ENCODE measurements at regions not wholly inside any gene's neighbourhood (a gene's known extent, or its start where the extent isn't known, plus 50 kb on each side); places are given as distances from the start of the nearest gene placed in this dataset.

GRCh38 chr1:10909697-10910680, 102.5 kb upstream of the TARDBP start:
- peak; percentile 84 for TF ChIP-seq CTCF (conservative IDR thresholded peaks at IDR 0.05)
- Histone ChIP-seq H3K4me3 (ENCODE audit: low read length) (no peak overlapping the region), H3K9ac (ENCODE audit: extremely low read depth, low read length, poor library complexity, severe bottlenecking) (no peak overlapping the region), H3K9me3 (ENCODE audit: control insufficient read depth, low read length) (no peaks in the 10 kb centered on the region), H3K27ac (ENCODE audit: low read depth, low read length) (no peak overlapping the region), H3K27me3 (ENCODE audit: control insufficient read depth, insufficient read depth, low read length, poor library complexity, severe bottlenecking) (no peaks in the 10 kb centered on the region), H3K36me3 (ENCODE audit: control insufficient read depth, insufficient read depth, low read length) (no peaks in the 10 kb centered on the region), H3K4me1 (ENCODE audit: control insufficient read depth, insufficient read depth, low read length) (no peaks in the 10 kb centered on the region)
- no peaks in the 10 kb centered on the region for H3K9me3 Mint-ChIP-seq
- H3K27ac Mint-ChIP-seq: no peak overlapping the region
- peak; percentile 92 for DNase-seq
- 59 to 60% methylated on average over 12 to 22 of the region's 22 CpGs for whole genome bisulfite sequencing, 2 experiments (ENCODE audit: insufficient coverage in 1 of 2, insufficient read length in 1 of 2)
- no peak overlapping the region for H3K4me3 Mint-ChIP-seq
- no peaks in the 10 kb centered on the region for H3K36me3 Mint-ChIP-seq (ENCODE audit: low read depth)
- H3K27me3 Mint-ChIP-seq (ENCODE audit: insufficient read depth): no peaks in the 10 kb centered on the region
- H3K4me1 Mint-ChIP-seq: peaks cover 14% of the 10 kb centered on the region

GRCh38 chr1:10910681-10911489, 101.6 kb upstream of the TARDBP start:
- no peak overlapping the region for H3K4me3 ChIP-seq (ENCODE audit: low read length)
- Mint-ChIP-seq H3K4me3 (no peak overlapping the region), H3K27ac (no peak overlapping the region), H3K36me3 (ENCODE audit: low read depth) (no peaks in the 10 kb centered on the region), H3K9me3 (no peaks in the 10 kb centered on the region), H3K27me3 (ENCODE audit: insufficient read depth) (no peaks in the 10 kb centered on the region), H3K4me1 (peaks cover 14% of the 10 kb centered on the region)
- H3K4me1 ChIP-seq (ENCODE audit: control insufficient read depth, insufficient read depth, low read length): no peaks in the 10 kb centered on the region
- no peaks in the 10 kb centered on the region for H3K36me3 ChIP-seq (ENCODE audit: control insufficient read depth, insufficient read depth, low read length)
- DNase-seq: no peak
- H3K27me3 ChIP-seq (ENCODE audit: control insufficient read depth, insufficient read depth, low read length, poor library complexity, severe bottlenecking): no peaks in the 10 kb centered on the region
- no peaks in the 10 kb centered on the region for H3K9me3 ChIP-seq (ENCODE audit: control insufficient read depth, low read length)
- TF ChIP-seq CTCF (conservative IDR thresholded peaks at IDR 0.05): no peak
- H3K27ac ChIP-seq (ENCODE audit: low read depth, low read length): no peak overlapping the region
- H3K9ac ChIP-seq (ENCODE audit: extremely low read depth, low read length, poor library complexity, severe bottlenecking): no peak overlapping the region
- WGBS, 2 experiments (ENCODE audit: insufficient coverage in 1 of 2, insufficient read length in 1 of 2): 91 to 96% methylated on average over 10 to 13 of the region's 13 CpGs

GRCh38 chr1:10911490-10912166, 100.8 kb upstream of the TARDBP start:
- Histone ChIP-seq H3K9me3 (ENCODE audit: control insufficient read depth, low read length) (no peaks in the 10 kb centered on the region), H3K4me3 (ENCODE audit: low read length) (no peak overlapping the region), H3K27me3 (ENCODE audit: control insufficient read depth, insufficient read depth, low read length, poor library complexity, severe bottlenecking) (no peaks in the 10 kb centered on the region), H3K36me3 (ENCODE audit: control insufficient read depth, insufficient read depth, low read length) (no peaks in the 10 kb centered on the region), H3K27ac (ENCODE audit: low read depth, low read length) (no peak overlapping the region), H3K4me1 (ENCODE audit: control insufficient read depth, insufficient read depth, low read length) (no peaks in the 10 kb centered on the region), H3K9ac (ENCODE audit: extremely low read depth, low read length, poor library complexity, severe bottlenecking) (no peak overlapping the region)
- Mint-ChIP-seq H3K36me3 (ENCODE audit: low read depth) (no peaks in the 10 kb centered on the region), H3K4me3 (no peak overlapping the region), H3K9me3 (no peaks in the 10 kb centered on the region), H3K27ac (no peak overlapping the region), H3K4me1 (peaks cover 14% of the 10 kb centered on the region), H3K27me3 (ENCODE audit: insufficient read depth) (no peaks in the 10 kb centered on the region)
- 72 to 84% methylated on average over 10 to 11 of the region's 11 CpGs for WGBS, 2 experiments (ENCODE audit: insufficient coverage in 1 of 2, insufficient read length in 1 of 2)
- TF ChIP-seq CTCF (conservative IDR thresholded peaks at IDR 0.05): no peak
- peak; percentile 45 for DNase-seq

Measured in endodermal cell (in vitro differentiated cells).